GM12865 (cell line): ENCODE measurements at regions not wholly inside any gene's neighbourhood (a gene's known extent, or its start where the extent isn't known, plus 50 kb on each side); places are given as distances from the start of the nearest gene placed in this dataset.

Experiments used
- DNase-seq: peaks from one replicate; pipeline ENCODE4 v3.0.0; 2010; ENCODE audit warnings: low read depth
- H3K4me3 ChIP-seq: 2 replicates; pipeline ENCODE4 v1.5.1; 2011; ENCODE audit warnings: mild to moderate bottlenecking, low read depth, low read length, control low read depth
- TF ChIP-seq, protein P1 (sequence below): IDR thresholded peaks from 2 replicates; pipeline ENCODE4 v1.5.1; 2011; ENCODE audit warnings: low read length, control low read depth, low read depth, inconsistent platforms; ENCODE audit not compliant: insufficient read depth; ENCODE audit errors: missing control alignments

DNA sequence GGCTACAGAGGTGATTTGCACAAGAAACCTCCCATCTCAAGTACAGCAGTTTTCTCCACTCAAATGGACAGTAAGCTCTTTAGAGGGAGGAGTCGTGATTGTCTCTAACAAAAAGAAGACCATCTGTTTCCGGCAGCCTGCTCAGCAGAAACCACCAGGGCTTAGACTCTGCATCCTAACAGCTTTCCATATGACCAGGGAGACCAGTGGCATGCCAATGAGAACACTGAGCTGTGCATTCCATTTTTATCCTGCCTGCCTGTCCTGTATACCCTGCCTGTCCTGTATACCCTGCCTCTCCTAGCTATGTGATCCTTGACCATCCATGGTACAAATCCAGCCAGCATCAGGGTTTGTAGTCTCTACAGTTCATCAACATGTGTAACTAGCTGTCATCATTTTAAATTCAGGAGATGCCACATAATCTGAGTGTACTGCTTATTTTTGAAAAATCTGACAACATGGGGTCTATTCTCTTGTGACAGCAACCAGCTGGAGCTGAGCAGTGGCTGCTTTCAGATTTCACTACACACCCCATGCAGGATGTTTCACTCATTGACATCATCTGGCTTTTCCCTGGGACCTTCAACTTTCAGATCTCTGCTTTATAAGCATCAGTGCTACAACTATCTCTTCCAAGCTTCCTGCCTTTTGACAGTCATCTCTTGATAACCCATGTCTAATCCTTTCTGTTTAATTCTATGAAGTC is 50.5 kb upstream of the POU2AF2 start:
- H3K4me3 ChIP-seq = no peak overlapping the region
- DNase-seq = peak; percentile 18
- TF ChIP-seq, protein P1, sequence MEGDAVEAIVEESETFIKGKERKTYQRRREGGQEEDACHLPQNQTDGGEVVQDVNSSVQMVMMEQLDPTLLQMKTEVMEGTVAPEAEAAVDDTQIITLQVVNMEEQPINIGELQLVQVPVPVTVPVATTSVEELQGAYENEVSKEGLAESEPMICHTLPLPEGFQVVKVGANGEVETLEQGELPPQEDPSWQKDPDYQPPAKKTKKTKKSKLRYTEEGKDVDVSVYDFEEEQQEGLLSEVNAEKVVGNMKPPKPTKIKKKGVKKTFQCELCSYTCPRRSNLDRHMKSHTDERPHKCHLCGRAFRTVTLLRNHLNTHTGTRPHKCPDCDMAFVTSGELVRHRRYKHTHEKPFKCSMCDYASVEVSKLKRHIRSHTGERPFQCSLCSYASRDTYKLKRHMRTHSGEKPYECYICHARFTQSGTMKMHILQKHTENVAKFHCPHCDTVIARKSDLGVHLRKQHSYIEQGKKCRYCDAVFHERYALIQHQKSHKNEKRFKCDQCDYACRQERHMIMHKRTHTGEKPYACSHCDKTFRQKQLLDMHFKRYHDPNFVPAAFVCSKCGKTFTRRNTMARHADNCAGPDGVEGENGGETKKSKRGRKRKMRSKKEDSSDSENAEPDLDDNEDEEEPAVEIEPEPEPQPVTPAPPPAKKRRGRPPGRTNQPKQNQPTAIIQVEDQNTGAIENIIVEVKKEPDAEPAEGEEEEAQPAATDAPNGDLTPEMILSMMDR = no peak

DNA sequence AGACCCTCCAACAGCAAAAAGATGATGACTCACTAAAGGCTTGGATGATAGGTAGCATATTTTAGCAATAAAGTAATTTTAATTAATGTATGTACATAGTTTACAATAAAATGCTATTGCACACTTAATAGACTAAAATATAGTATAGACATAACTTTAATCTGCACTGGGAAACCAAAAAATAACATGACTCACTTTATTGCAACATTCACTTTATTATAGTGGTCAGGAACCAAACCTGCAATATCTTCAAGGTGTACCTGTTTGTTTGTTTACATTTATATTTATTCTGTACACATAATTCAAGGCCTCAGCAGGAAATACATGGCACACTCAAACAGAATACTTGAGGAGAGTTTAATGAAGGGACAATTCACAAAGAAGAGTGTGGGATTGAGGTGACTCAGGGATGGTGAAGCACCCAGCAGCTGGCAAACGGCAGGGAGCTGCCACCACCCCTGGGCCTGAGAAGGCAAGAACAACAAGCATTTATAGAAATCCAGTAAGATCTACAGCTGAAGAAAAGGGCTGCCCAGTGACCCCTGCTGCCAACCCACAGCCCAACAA is 51.5 kb upstream of the POU2AF2 start:
- TF ChIP-seq, protein P1 = no peak
- H3K4me3 ChIP-seq = no peak overlapping the region
- DNase-seq = no peak

DNA sequence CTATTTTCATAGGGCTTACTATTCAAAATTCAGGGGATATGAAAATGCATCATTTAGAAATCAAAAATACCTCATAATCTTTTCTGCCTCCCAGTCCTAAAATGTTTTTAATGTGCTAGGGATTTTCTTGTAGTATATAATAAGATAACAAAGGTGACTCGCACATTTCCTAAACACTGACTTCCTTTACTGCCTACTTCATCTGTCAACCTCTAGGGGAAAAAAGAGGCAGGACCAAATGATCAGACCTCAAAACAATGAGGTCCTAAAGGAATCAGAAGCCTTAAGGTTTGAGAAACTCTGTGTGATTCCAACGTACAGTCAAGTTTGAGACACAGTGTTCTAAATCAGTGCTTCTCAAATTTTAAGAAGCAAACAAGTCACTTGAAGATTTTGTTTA is 56.1 kb upstream of the POU2AF2 start:
- no peak for DNase-seq
- H3K4me3 ChIP-seq = no peak overlapping the region
- TF ChIP-seq, protein P1 = no peak

DNA sequence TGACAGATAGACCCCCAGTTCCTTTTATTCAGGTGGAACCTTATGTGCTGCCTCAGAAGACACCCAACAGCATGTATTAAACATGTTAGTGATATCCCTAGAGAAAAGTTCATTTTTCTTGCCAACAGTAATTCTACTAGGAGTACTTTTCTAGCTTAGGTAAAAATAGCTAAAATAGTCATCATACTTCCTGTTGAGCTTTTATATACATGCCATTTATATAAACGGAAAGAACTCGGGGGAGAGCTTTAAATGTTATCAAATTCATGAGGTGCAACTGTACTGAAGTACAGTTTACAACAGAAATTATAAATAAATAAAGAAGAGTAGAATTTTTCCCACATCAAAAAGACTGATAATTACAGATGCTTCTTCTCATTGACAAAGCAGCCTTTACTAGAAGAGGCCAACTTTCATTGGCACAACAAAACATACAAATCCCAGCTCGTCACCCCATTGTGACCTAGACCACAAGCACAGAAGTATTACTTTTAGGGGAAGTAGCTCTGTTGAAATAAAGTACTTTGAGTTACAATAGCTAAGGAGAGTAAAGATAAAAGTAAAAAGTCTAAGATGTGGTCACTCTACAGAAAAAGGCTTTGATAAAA is 59.1 kb upstream of the POU2AF2 start:
- TF ChIP-seq, protein P1 = no peak
- DNase-seq = no peak
- no peak overlapping the region for H3K4me3 ChIP-seq

DNA sequence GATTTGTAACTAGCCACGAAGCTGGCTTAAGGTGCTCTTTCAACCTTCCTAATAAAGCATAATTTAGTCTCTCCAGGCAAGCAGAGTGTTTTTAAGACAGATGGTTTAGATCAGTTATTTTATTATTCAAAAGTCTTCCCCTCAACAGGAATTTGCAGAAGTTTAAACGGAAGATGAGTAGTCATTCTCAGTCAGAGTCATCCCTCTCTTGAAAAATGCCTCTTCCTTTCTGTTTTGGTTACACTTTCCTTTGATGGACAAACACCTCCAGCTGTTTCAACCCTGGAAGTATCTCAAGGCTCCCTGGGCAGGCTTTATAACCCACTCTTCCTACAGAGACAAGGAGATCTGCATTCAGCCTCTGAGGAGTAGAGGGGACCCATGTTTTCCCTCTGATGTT is 60.3 kb upstream of the POU2AF2 start:
- H3K4me3 ChIP-seq = no peak overlapping the region
- DNase-seq = no peak
- TF ChIP-seq, protein P1 = no peak

DNA sequence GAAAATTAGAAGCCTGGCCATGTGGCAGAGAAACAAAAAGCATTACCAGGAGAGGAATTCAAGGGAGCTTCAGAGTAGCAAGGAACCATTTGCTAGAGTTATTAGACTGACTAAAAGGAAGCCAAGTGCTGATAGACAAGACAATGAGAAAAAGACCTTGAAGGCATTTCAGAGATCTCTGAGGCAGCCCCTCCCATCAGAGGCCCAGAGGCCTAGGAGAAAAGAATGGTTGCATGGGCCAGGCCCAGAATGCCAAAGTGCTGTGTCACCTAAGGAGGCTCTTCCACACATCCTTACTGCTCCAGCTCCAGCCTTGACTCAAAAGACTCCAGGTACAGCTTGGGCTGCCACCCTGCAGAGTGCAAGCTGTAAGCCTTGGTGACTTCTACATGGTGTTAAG is 61.8 kb upstream of the POU2AF2 start:
- no peak overlapping the region for H3K4me3 ChIP-seq
- TF ChIP-seq, protein P1 = no peak
- DNase-seq = no peak
